Spleen (tissue), 7 donors: ENCODE measurements at regions not wholly inside any gene's neighbourhood (a gene's known extent, or its start where the extent isn't known, plus 50 kb on each side); places are given as distances from the start of the nearest gene placed in this dataset.

Source experiments
- POLR2A ChIP-seq, 3 donors: fragments of 450-650 bp; IDR thresholded peaks; one replicate each; pipeline ENCODE4 v1.5.1; 2017; ENCODE audit warnings: antibody characterized with exemption in 3 of 3, mild to moderate bottlenecking in 1 of 3
- POLR2AphosphoS5 ChIP-seq, 3 donors: sonication (generic); formaldehyde crosslinking; IDR thresholded peaks; one replicate each; pipeline ENCODE4 v1.5.1; 2017; ENCODE audit warnings: antibody characterized with exemption in 3 of 3
- TF ChIP-seq, protein P1 (sequence below), 11 experiments: fragments of 200-600 bp in 7 of 11; fragments of 450-650 bp in 4 of 11; sonication (generic) in 4 of 11; IDR thresholded peaks in 8 of 11; conservative IDR thresholded peaks in 3 of 11; 1 replicate in 7 of 11; 2 replicates in 4 of 11; pipeline versions ENCODE4 v1.4.0 to v1.8.0; 2016 to 2021; ENCODE audit warnings: antibody characterized with exemption in 11 of 11, inconsistent platforms in 4 of 11, mild to moderate bottlenecking in 1 of 11
- donor health status: DM: no; HTN: no; CAD: no; lungs with moderate emphysema.
- donor health status: DM: no; HTN: no; CAD: no.
- donor health status: DM: no; HTN: no; CAD: no.

DNA sequence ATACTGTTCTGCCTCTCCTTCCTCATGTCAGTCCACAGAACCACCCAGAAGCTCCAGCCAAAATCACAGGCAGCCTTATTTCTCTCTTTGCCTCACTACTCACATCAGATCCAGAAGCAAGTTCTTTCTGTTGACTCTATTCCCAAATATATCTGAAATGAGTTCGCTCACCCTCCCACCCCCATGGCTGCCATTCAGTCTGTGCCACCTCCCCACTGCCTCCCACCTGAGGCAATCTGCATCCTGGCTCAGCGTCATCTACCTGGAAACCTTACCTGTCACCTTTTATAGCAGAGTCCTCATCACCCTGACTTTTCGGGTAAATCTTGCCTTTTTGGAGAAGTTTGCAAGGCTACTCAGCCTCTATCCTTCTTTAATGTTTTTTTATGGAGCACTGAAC is 501.8 kb downstream of the BCL11B start:
- TF ChIP-seq POLR2AphosphoS5 (IDR thresholded peaks at IDR 0.05) (no peak), POLR2A (IDR thresholded peaks at IDR 0.05) (no peak)
- TF ChIP-seq, protein P1, sequence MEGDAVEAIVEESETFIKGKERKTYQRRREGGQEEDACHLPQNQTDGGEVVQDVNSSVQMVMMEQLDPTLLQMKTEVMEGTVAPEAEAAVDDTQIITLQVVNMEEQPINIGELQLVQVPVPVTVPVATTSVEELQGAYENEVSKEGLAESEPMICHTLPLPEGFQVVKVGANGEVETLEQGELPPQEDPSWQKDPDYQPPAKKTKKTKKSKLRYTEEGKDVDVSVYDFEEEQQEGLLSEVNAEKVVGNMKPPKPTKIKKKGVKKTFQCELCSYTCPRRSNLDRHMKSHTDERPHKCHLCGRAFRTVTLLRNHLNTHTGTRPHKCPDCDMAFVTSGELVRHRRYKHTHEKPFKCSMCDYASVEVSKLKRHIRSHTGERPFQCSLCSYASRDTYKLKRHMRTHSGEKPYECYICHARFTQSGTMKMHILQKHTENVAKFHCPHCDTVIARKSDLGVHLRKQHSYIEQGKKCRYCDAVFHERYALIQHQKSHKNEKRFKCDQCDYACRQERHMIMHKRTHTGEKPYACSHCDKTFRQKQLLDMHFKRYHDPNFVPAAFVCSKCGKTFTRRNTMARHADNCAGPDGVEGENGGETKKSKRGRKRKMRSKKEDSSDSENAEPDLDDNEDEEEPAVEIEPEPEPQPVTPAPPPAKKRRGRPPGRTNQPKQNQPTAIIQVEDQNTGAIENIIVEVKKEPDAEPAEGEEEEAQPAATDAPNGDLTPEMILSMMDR (IDR thresholded peaks at IDR 0.05 in 8 of 11, conservative IDR thresholded peaks at IDR 0.05 in 3 of 11), result no peak
